A673 (cell line): ENCODE measurements at regions not wholly inside any gene's neighbourhood (a gene's known extent, or its start where the extent isn't known, plus 50 kb on each side); places are given as distances from the start of the nearest gene placed in this dataset.

ENCODE experiments used
- CTCF ChIP-seq: fragments of 300-800, 200-600 bp; sonication (generic); conservative IDR thresholded peaks from 2 replicates; pipeline ENCODE4 v1.5.1; 2017; ENCODE audit warnings: low read depth, mild to moderate bottlenecking, antibody characterized with exemption, low read length, moderate library complexity, mixed read lengths
- EZH2 ChIP-seq: fragments of 200-600 bp; sonication (generic); IDR thresholded peaks from 2 replicates; pipeline ENCODE4 v1.6.1; 2017; ENCODE audit warnings: borderline replicate concordance, low read depth, mild to moderate bottlenecking, mixed read lengths, antibody characterized with exemption, low read length; ENCODE audit not compliant: poor library complexity, severe bottlenecking

GRCh38 chr18:41231681-41232080 is 723.4 kb upstream of the PIK3C3 start:
- TF ChIP-seq CTCF, result no peak
- TF ChIP-seq EZH2, result no peak
